H7 (cell line): ENCODE measurements at regions not wholly inside any gene's neighbourhood (a gene's known extent, or its start where the extent isn't known, plus 50 kb on each side); places are given as distances from the start of the nearest gene placed in this dataset.
A peak's percentile ranks its signal among the peaks of the same experiment; 100 is the strongest.

ENCODE experiments used
- DNase-seq: peaks from one replicate; pipeline ENCODE4 v3.0.0; 2012
- H3K27me3 ChIP-seq: 2 replicates; pipeline ENCODE4 v1.6.0; 2011; ENCODE audit warnings: mild to moderate bottlenecking, low read length; ENCODE audit not compliant: control insufficient read depth, insufficient read depth
- H3K36me3 ChIP-seq: replicated peaks from 2 replicates; pipeline ENCODE4 v1.5.1; 2011; ENCODE audit warnings: low read length; ENCODE audit not compliant: control insufficient read depth, insufficient read depth
- H3K4me3 ChIP-seq: 2 replicates; pipeline ENCODE4 v1.5.1; 2011; ENCODE audit warnings: low read depth, mild to moderate bottlenecking, control low read depth, low read length, moderate library complexity; ENCODE audit not compliant: insufficient read depth

DNA sequence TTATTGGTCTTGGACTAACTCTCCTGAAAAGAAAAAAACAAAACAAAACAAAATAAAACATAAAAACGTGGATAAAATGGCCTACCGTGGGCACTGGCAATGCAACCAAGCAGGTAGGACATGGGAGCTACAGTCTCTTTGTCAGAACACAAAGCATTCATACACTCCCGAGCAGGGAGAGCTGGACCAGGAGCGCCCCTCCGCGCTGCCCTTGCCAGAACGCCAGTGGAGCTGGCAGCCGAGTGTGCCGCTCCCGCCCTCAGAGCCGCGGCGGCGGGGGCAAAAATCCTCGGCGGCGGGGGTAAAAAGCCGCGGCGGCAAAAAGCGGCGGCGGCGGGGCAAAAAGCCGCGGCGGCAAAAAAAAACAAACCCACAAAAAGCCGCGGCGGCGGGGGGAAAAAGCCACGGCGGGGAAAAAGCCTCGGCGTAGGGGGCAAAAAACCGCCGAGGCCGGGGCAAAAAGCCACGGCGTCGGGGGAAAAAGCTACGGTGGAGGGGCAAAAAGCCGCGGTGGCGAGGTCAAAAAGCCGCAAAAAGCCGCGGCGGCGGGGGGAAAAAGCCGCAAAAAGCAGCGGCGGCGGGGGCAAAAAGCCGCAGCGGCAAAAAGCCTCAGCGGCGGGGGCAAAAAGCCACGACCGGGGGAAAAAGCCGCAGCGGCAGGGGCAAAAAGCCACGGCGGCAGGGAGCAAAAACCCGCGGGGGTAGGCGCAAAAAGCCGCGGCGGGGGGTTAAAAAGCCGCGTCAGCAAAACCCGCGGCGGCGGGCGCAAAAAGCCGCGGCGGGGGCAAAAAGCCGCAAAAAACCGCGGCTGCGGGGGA lies 418.1 kb downstream of the ZNF716 start:
- Histone ChIP-seq H3K4me3 (no peak overlapping the region), H3K27me3 (no peaks in the 10 kb centered on the region)
- DNase-seq: peak; percentile 1

GRCh38 chr7:57868771-57869483 lies 418.9 kb downstream of the ZNF716 start:
- Histone ChIP-seq H3K4me3 (no peak overlapping the region), H3K27me3 (no peaks in the 10 kb centered on the region), H3K36me3 (no peaks in the 10 kb centered on the region)
- peak; percentile 2 for DNase-seq

More for the DNA sequence above, 418.1 kb downstream of the ZNF716 start:
- H3K36me3 ChIP-seq: no peaks in the 10 kb centered on the region
